HG03520 (cell line): ENCODE measurements at regions not wholly inside any gene's neighbourhood (a gene's known extent, or its start where the extent isn't known, plus 50 kb on each side); places are given as distances from the start of the nearest gene placed in this dataset.
A peak's percentile ranks its signal among the peaks of the same experiment; 100 is the strongest.
"Not testable (repeated sequence)": the region's sequence is repeated elsewhere in the genome, so short reads cannot be mapped to it uniquely, and the experiment has no call there.

Experiments used
- ATAC-seq: cut with Tn5 transposase; IDR thresholded peaks from one replicate; pipeline ENCODE4 v1.9.1; 2021; ENCODE audit warnings: mild to moderate bottlenecking, moderate library complexity; ENCODE audit not compliant: unreplicated experiment

DNA sequence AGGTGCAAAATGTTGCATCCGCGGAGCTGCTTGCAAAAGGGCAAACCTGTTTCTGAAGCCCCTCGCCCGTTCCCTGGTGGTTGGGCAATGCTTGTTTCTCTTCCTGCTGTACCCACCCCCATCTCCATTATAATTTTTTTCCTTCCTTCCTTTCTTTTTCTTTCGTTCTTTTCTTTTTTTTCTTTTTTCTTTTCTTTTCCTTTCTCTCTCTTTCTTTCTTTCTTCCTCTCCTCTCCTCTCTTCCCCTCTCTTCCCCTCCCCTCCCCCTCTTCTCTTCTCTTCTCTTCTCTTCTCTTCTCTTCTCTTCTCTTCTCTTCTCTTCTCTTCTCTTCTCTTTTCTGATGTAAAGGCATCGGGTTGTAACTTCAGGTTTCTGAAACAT, 278.2 kb downstream of the GATA3 start:
- no peak for ATAC-seq

- ATAC-seq = no peak
Measured at GRCh38 chr10:8334631-8335030, 280.1 kb downstream of the GATA3 start.

GRCh38 chr10:8336629-8337331, 282.3 kb downstream of the GATA3 start:
- ATAC-seq = no peak

DNA sequence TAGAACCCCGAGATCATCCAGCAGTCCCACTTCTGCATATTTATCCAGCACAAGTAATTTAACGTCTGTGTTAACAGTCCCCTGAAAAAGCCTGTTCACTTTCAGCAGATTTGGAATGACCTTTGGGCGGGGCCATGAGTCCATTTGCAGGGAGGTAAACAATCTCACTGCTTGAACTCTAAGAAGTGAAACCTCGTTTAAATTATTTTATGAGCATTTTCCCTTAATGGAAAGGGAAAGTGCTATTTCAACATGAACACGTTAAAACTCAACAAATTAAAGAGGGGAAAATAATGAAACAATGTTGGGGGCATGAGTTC, 282.8 kb downstream of the GATA3 start:
- no peak for ATAC-seq

DNA sequence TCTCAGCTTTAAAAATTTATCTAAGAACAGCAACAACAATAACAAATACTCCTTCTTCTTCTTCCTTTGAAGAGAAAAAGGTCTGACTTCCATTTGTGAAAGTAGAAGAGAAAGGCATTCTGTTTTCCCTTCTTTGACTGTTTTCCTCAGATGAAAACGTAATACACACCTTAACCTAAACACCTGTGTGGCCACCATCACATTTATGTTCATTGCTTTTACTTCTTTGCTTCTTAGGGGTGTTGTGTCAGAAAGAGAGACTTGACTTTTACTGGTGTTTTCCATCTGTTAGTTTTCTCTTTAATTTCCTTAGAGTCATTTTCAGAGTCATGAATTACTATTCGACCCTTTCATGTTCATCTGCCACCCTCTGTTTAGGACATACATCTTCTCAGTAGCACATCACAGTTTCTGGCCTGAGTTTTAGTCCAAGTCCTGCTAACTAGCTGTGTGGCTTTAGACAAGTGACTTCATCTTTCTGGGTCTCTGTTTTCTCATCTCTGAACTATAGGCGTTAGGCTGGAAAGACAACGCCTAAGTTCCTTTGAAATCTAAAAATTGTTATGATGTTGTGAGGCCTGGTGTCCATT, 283.8 kb downstream of the GATA3 start:
- no peak for ATAC-seq

GRCh38 chr10:8344756-8345155, 290.3 kb downstream of the GATA3 start:
- no peak for ATAC-seq

- ATAC-seq = no peak
Measured at GRCh38 chr10:8346861-8347260, 292.4 kb downstream of the GATA3 start.

GRCh38 chr10:8347614-8348013, 293.1 kb downstream of the GATA3 start:
- not testable (repeated sequence) for ATAC-seq

DNA sequence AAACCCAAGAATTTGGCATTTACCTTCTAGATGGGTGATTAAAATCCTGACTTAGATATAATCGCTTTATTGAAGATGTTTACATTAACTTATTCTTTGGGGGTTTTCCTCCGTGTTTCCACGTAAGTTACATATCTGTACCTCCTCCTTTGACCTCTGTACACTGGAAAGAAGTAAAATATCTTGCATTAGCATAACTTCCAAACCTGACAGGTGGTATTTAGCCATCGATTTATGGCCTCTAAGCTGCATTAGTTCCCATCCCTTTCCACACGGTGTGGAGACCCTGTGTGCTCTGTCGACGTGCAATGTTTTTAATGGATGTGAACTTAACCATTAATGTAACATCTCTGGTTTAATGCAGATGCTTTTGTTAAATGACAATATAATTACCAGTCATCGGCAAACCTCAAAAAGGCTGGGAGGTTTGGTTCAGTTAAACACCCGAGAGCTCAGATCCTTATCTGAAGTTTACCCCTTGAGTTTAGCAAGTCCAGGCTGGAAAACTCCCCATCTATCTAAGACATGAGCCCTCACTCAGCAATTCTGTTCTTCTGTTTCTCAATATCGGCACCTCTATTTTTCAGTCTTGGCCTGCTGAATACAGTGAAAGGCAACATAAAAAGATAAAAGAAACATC, 295.2 kb downstream of the GATA3 start:
- no peak for ATAC-seq

- no peak for ATAC-seq
Measured at GRCh38 chr10:8350250-8350967, 295.9 kb downstream of the GATA3 start.

GRCh38 chr10:8352171-8353075, 297.9 kb downstream of the GATA3 start:
- ATAC-seq = no peak

- no peak for ATAC-seq
Measured at GRCh38 chr10:8356283-8356682, 301.8 kb downstream of the GATA3 start.

- ATAC-seq = no peak
Measured at GRCh38 chr10:8359467-8359866, 305.0 kb downstream of the GATA3 start.

- ATAC-seq = no peak
Measured at GRCh38 chr10:8360365-8360764, 305.9 kb downstream of the GATA3 start.

- no peak for ATAC-seq
Measured at GRCh38 chr10:8360814-8361509, 306.5 kb downstream of the GATA3 start.

DNA sequence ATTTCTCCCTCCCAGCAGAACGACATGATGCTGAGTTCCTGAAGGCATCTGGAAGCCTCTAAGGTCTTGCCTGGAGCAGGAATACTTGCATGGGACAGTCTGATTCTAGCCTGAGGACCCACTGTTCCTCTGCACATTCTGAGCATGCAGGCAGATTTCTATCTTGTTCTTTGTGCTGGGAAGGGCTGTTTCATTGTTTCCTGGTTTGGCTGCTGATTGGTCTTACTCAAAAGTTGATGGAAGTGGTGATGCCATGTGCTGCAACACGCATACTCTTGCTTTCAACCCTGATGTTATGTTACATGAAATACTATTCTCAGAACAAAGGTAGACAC, 307.0 kb downstream of the GATA3 start:
- no peak for ATAC-seq

DNA sequence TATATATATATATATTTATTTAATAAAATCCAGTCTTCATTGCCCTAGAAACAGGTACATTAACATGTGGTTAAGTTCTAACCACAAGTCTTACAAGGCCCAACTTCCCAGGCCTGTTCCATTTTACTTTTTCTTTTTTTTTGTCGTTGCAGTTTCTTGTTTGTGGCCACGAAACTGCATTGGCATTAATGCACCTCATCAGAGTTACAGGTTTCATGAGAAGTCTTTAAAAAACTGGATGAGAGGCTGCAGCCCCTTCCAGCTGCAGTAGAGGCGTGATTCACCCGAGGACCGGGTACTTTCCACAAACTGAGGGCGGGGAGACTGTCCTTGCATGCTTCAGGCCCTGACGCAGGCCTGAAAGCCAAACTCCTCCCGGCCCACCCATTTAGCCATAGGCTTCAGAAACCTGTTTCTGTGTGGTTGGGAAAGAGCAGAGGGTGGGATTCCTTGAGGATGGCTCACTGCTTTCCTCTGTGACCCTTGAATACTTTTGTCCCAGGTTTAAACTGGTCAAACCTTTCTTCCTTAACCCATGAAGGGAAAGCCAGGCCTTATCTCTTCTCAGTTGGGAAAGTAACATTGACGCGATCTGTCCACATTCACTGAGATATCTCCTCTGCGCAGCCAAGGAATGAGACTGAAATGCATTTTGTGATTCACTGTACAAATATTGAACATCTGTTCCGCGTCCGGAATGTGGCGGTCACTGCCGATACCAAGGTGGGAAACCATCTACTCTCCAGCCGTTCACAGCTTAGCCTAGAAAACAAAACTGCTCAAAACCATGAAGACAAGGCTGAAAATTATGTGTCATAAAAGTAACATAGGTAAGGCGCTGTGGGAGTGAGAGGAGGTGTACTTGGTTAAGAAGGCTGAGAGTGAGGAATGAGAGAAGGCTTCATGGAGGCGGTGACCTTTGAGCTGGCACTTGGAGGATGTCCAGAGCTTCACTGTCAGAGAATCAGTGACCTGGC, 311.7 kb downstream of the GATA3 start:
- no peak for ATAC-seq

GRCh38 chr10:8367672-8368411, 313.4 kb downstream of the GATA3 start:
- not testable (repeated sequence) for ATAC-seq

- peak; percentile 65 for ATAC-seq
Measured at GRCh38 chr10:8369666-8370065, 315.2 kb downstream of the GATA3 start.
